Astrocyte of the spinal cord (primary cell): ENCODE measurements at regions not wholly inside any gene's neighbourhood (a gene's known extent, or its start where the extent isn't known, plus 50 kb on each side); places are given as distances from the start of the nearest gene placed in this dataset.

ENCODE experiments used
- DNase-seq: peaks from one replicate; pipeline ENCODE4 v3.0.0; 2011; ENCODE audit warnings: low read depth, low spot score
- H3K4me3 ChIP-seq: 2 replicates; pipeline ENCODE4 v1.5.1; 2011; ENCODE audit warnings: low read depth, mild to moderate bottlenecking, low read length, moderate library complexity
- in situ Hi-C: cut with HindIII; loops from 2 replicates; pipeline ENCODE4 v1.10.0; 2017; ENCODE audit warnings: low sequenced_read_pairs
- TF ChIP-seq, protein P1 (sequence below): IDR thresholded peaks from 2 replicates; pipeline ENCODE4 v1.5.1; 2012; ENCODE audit warnings: low read depth, mild to moderate bottlenecking, low read length, inconsistent platforms

DNA sequence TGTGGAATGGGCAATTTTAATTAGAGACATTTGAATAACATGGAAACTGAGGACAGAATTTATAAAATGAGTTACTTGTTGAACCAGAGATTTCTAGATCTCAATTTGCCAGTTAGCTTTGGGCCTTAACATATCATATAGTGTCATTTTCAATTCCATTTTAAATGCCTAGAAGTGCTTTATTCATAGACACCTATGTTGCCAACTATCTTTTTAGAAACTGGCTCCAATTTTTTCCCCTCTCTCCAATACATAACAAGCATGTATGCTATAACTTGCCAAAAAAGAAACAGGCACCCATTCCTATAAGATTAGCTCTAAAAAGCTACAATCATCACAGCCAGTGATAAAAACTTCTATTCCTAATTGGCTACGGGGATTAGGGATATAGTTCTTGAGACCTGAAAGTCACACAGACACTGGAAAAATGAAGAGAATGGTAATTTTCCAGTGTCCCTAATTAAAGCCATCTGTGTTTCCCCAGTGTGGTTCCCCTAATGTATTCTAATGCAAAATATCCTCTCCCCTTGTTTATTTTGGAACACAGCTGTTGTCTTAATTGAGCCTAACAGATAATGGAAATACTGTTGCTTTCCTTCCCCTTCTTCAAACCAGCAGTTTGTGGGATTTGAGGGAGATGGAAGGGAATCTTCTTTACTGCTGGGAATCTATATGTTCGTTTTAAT, 205.5 kb upstream of the FSHR start:
- TF ChIP-seq, protein P1, sequence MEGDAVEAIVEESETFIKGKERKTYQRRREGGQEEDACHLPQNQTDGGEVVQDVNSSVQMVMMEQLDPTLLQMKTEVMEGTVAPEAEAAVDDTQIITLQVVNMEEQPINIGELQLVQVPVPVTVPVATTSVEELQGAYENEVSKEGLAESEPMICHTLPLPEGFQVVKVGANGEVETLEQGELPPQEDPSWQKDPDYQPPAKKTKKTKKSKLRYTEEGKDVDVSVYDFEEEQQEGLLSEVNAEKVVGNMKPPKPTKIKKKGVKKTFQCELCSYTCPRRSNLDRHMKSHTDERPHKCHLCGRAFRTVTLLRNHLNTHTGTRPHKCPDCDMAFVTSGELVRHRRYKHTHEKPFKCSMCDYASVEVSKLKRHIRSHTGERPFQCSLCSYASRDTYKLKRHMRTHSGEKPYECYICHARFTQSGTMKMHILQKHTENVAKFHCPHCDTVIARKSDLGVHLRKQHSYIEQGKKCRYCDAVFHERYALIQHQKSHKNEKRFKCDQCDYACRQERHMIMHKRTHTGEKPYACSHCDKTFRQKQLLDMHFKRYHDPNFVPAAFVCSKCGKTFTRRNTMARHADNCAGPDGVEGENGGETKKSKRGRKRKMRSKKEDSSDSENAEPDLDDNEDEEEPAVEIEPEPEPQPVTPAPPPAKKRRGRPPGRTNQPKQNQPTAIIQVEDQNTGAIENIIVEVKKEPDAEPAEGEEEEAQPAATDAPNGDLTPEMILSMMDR = no peak
- in situ Hi-C loops = no loop called here

DNA sequence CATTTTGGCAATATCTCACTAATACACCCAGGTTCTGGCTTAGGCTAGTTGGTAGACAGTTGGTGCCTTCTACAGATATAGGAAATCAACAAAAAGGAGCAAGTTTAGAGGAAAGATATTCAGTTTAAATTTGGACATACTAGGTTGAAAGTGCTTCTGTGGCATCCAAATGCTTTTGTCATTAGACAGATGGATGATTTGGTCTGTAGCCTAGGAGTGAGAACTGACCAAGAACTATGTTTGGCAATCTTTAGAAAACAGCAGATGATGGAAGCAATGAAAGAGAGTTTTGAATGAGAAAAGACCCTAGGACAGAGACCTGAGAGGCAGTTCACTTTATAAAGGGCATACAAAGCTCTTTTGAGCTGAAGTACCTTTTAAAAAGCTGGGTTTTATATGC, 201.3 kb upstream of the FSHR start:
- in situ Hi-C loops = no loop called here
- no peak overlapping the region for H3K4me3 ChIP-seq
- DNase-seq = no peak
- TF ChIP-seq, protein P1 = no peak

More for the DNA sequence above, 205.5 kb upstream of the FSHR start:
- H3K4me3 ChIP-seq = no peak overlapping the region
- DNase-seq = no peak

DNA sequence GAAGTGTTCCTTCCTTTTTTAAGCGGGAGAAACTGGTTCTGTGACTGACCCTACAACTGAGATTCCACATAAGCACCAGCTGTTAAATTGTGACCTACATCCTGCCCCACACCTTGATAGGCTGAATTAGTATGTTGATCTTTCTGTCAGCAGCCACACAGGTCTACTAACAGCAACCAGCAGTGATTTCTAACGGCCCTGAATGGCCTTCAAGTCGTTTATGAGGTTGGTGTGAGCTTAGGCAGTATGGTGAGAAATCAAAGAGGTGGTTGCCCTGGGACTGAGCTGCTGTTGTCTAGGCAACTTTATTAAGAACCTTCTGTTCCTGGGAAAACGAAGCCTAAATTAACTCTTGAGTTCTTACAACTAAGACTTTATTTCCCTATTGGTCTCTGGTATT, 197.2 kb upstream of the FSHR start:
- no peak overlapping the region for H3K4me3 ChIP-seq
- TF ChIP-seq, protein P1 = no peak
- no peak for DNase-seq
- in situ Hi-C loops = no loop called here

DNA sequence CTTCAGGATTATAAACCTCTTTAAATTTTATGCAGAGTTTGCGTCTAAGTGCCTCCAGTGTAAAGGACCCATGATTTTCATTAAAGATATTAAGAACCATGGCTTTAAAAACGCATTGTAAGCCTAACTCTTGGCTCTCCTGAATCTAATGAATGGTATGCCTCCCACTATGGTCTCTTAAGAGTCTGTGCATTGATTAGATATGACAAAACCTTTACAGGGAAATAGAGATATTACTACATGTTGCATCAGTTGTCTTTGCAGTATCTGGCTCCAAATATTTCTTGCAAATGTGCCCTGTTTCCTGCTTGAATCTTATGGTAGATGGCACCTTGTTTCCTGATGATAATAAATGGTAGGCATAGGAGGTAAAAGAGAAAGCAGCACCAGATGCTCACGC, 189.3 kb upstream of the FSHR start:
- TF ChIP-seq, protein P1 = no peak
- DNase-seq = no peak
- in situ Hi-C loops = no loop called here
- no peak overlapping the region for H3K4me3 ChIP-seq

DNA sequence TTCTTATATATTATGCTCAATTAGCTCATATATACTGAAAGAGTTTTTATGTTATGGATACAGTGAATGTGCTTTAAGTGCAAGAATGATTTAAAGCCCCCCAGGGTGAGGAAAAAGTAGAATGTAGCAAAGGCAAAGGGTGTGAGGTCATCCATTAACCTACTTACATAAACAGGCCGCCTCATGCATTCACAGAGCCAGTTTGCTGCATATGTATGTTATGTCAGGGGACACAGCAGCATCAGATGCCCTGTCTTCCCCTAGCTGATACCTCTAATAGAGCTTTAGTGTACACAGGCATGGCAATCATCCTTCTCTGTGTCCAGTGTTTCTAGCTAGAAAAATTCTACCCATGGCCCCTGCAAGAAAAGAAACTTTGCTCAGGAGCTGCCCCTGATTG, 187.8 kb upstream of the FSHR start:
- in situ Hi-C loops = no loop called here
- TF ChIP-seq, protein P1 = no peak
- no peak for DNase-seq
- no peak overlapping the region for H3K4me3 ChIP-seq

DNA sequence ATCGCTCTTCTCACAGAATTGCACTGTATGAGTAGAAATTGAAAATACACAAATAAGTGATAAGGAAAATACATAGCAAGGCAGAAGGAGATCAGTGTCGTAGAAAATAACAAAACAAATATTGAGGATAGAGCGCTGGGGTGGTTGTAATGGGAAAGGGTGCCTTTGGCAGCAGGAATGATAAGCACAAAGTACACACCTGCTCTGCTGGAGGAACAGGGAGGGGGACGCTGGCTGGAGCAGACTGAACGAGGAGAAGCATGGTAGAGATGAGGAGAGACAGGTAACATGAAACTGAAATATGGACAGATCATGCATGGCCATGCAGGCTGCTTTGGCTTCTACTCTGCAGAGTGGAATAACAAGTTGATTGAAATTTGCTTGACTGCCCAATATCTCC, 181.2 kb upstream of the FSHR start:
- H3K4me3 ChIP-seq = no peak overlapping the region
- in situ Hi-C loops = no loop called here
- no peak for DNase-seq
- TF ChIP-seq, protein P1 = no peak

DNA sequence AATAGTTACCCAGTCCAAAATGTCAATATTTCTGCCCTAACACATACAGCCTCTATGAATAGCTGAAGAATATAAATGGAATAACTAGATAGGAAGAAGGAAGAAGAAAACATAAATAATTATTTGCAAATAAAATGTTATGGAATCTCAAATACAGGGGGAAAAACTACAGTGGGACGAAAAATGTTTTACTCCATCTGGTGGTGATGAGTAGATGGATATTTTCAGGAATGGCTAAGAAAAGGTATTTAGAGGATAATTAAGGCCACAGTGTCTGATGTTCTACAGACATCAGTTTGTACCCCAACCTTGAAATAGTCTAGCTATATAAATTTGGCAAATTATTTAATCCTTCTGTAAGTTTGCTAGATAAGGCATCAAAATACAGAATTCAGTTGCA, 178.1 kb upstream of the FSHR start:
- TF ChIP-seq, protein P1 = no peak
- no peak for DNase-seq
- H3K4me3 ChIP-seq = no peak overlapping the region
- in situ Hi-C loops = no loop called here
